ENCODE measurements at regions not wholly inside any gene's neighbourhood (a gene's known extent, or its start where the extent isn't known, plus 50 kb on each side); places are given as distances from the start of the nearest gene placed in this dataset.

DNA sequence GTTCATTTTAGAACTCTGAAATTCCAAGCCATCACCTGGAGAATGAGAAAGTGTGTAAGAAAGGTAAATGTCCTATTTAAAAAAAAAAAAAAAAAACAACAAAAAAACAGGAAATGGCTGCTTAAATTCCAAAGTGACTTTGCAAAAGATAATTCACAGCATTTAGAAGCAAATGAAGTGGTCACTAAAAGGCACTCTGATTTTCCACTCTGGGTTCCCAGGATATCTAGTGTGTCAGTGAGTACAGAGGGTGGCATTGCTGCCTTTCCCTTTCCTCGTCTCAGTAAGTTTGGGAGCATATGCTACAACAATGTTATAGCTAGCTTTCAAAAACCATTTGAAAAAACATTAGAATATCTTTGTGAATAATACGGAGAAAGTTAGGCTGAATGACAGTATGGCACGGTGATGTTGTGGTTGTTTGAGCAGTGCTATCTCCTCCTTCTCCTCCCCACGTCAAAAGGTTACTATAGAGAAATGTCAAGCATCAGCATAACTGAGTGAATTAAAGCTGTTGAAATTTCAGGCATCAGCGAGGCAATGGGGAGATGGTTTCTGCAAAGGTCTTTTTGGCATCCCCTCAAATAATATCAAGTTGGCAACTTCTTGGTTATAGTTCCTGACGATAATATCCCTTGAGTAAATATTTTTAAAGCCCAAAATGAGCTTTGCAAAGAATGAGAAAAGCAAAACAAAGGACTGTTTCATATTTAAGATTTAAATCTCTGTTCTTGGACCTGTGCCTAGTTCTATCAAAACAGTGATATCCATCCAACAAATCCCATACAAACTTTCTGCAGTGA lies 164.5 kb upstream of the E2F7 start:
- no peak overlapping the region for H3K4me3 ChIP-seq (replicated peaks; ENCODE audit: low read depth, low read length)
- TF ChIP-seq, protein P1, sequence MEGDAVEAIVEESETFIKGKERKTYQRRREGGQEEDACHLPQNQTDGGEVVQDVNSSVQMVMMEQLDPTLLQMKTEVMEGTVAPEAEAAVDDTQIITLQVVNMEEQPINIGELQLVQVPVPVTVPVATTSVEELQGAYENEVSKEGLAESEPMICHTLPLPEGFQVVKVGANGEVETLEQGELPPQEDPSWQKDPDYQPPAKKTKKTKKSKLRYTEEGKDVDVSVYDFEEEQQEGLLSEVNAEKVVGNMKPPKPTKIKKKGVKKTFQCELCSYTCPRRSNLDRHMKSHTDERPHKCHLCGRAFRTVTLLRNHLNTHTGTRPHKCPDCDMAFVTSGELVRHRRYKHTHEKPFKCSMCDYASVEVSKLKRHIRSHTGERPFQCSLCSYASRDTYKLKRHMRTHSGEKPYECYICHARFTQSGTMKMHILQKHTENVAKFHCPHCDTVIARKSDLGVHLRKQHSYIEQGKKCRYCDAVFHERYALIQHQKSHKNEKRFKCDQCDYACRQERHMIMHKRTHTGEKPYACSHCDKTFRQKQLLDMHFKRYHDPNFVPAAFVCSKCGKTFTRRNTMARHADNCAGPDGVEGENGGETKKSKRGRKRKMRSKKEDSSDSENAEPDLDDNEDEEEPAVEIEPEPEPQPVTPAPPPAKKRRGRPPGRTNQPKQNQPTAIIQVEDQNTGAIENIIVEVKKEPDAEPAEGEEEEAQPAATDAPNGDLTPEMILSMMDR (IDR thresholded peaks at IDR 0.05; ENCODE audit: low read depth, low read length, missing control alignments) = no peak
- DNase-seq (ENCODE audit: extremely low read depth, low read depth) = no peak

DNA sequence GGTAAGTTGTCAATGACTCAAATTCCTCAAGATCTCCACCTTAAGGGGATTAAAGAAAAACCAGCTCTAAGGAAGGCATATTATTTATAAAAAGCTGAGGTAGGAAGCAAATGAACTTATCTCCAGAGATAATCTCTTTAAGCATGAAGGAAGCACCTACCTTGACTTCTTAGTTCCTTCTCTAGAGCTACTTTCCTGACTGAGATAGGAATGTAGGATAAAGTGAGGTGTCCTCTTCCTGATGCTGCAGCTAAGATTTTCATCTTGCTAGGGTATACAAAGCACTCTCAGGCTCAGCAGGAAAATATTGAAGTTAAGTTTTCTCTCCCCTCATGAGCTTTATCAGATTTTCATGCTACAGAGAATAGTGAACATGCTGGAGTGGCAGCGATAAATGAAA lies 163.0 kb upstream of the E2F7 start:
- no peak overlapping the region for H3K4me3 ChIP-seq (replicated peaks; ENCODE audit: low read depth, low read length)
- no peak for DNase-seq (ENCODE audit: extremely low read depth, low read depth)
- TF ChIP-seq, protein P1 (IDR thresholded peaks at IDR 0.05; ENCODE audit: low read depth, low read length, missing control alignments) = no peak

DNA sequence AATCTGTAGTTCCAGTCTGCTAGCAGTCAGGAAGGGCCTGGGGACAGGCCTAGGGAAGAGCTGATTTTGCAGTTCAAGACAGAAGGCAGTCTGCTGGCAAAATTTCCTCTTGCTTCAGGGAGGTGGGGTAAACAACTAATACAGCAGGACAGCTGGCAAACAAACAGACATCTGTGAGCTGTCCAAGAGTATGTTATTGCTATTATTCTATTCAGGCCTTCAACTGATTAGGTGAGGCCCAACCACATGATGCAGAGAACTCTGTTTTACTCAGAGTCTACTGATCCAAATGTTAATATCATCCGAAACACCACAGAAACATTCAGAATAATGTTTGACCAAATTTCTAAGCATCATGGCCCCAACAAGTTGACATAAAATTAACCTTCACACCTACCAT lies 161.0 kb upstream of the E2F7 start:
- TF ChIP-seq, protein P1 (IDR thresholded peaks at IDR 0.05; ENCODE audit: low read depth, low read length, missing control alignments) = no peak
- H3K4me3 ChIP-seq (replicated peaks; ENCODE audit: low read depth, low read length) = no peak overlapping the region
- DNase-seq (ENCODE audit: extremely low read depth, low read depth) = no peak

DNA sequence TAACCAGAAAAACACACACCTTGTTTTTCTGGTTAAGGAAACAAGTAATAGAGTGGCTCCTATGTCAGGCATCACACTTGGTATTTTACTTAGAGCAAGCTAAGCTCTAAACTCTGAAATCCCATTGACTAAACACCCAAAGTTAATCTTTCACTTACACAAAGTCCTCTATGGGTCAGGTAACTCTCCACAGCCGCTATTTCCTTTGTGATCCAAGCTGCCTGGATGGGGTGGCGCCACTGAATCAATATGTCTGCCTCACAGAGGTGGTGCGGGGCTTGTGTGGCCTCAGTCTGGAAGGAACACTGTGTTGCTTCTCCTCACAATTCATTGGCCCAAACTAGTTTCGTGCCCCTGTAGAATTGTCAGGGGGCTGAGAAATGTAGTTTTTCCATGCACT lies 160.0 kb upstream of the E2F7 start:
- H3K4me3 ChIP-seq (replicated peaks; ENCODE audit: low read depth, low read length) = no peak overlapping the region
- DNase-seq (ENCODE audit: extremely low read depth, low read depth) = no peak
- TF ChIP-seq, protein P1 (IDR thresholded peaks at IDR 0.05; ENCODE audit: low read depth, low read length, missing control alignments) = no peak

DNA sequence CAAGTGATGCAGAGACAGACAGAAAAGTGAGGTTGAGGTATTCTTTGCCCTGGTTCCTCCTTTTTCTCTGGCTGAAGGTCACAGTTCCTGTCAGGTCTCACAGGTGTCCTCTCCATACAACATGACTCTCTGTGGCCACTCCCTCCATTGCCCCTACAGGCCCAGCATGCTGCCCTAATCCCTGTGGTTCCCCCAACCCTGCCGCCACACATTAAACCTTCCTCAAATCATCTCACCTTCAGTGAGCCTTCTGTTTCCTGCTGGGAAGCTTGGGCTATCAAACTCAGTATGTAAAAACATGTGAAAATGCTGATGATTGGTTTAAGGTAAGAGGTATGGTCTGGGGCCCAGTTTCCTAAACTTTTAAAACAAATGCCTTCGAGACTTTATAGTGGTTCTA lies 159.0 kb upstream of the E2F7 start:
- H3K4me3 ChIP-seq (replicated peaks; ENCODE audit: low read depth, low read length) = no peak overlapping the region
- TF ChIP-seq, protein P1 (IDR thresholded peaks at IDR 0.05; ENCODE audit: low read depth, low read length, missing control alignments) = no peak
- no peak for DNase-seq (ENCODE audit: extremely low read depth, low read depth)

DNA sequence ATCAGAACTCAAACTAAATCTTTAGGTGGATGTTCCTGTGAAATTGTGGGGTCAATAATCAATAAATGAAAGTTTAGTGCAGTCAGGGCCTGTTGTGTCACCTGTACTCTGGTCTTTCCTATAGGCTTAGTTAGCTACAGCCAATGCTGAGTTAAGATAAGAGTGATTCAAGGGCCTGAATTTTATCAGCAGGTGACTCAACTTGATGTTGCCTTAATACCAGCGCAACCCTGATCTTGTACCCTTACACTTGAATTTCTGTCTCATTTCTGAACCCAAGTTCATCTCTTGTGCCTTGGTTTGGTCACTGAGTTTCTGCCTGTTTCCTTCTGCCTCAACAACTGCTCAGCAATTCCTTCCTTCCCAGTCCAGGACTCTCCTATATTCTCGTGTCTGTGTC lies 157.0 kb upstream of the E2F7 start:
- DNase-seq (ENCODE audit: extremely low read depth, low read depth) = no peak
- H3K4me3 ChIP-seq (replicated peaks; ENCODE audit: low read depth, low read length) = no peak overlapping the region
- TF ChIP-seq, protein P1 (IDR thresholded peaks at IDR 0.05; ENCODE audit: low read depth, low read length, missing control alignments) = no peak

DNA sequence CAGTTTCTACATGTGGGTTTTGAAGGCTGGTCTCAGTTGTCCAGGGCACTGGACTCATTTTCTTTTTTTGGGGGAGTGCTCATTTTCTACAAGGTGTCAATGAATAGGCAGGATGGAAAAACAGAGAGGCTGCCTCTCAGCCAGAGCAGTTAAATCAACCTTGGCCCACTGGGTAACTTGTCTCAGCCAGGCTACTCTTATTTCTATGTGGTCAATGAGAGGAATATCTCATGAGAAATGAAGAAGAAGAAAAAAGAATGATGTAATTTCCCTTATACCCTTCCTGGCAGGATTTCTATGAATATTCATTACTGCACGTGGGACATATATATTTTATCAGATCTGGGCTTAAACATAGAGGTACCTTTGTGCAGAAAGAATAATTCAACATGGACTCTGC lies 155.2 kb upstream of the E2F7 start:
- DNase-seq (ENCODE audit: extremely low read depth, low read depth) = no peak
- no peak overlapping the region for H3K4me3 ChIP-seq (replicated peaks; ENCODE audit: low read depth, low read length)
- TF ChIP-seq, protein P1 (IDR thresholded peaks at IDR 0.05; ENCODE audit: low read depth, low read length, missing control alignments) = no peak
